ENCODE measurements at regions not wholly inside any gene's neighbourhood (a gene's known extent, or its start where the extent isn't known, plus 50 kb on each side); places are given as distances from the start of the nearest gene placed in this dataset.

- TF ChIP-seq BRCA1 (IDR thresholded peaks at IDR 0.05), result no peak
- TF ChIP-seq BRCA1 (CRISPR knock-in tag; IDR thresholded peaks at IDR 0.05), result no peak
- TF ChIP-seq POLR2A (conservative IDR thresholded peaks at IDR 0.05), result no peak
These were observed 306.3 kb upstream of the HS6ST1 start for GRCh38 chr2:128624956-128625355.
